Testis (tissue), 2 donors: ENCODE measurements at regions not wholly inside any gene's neighbourhood (a gene's known extent, or its start where the extent isn't known, plus 50 kb on each side); places are given as distances from the start of the nearest gene placed in this dataset.

Experiments
- DNase-seq: peaks from one replicate; pipeline ENCODE4 v3.0.0-alpha.2; 2019
- H3K27ac ChIP-seq, 2 donors: fragments of 200-600 bp; sonication (generic); one replicate each; pipeline ENCODE4 v1.5.1; 2019
- H3K27me3 ChIP-seq: fragments of 200-600 bp; sonication (generic); one replicate; pipeline ENCODE4 v1.5.1; 2019
- H3K36me3 ChIP-seq: fragments of 200-600 bp; sonication (generic); one replicate; pipeline ENCODE4 v1.5.1; 2017; ENCODE audit warnings: low read depth; ENCODE audit errors: missing control alignments
- H3K4me1 ChIP-seq: fragments of 200-600 bp; sonication (generic); one replicate; pipeline ENCODE4 v1.5.1; 2019
- H3K4me3 ChIP-seq, 2 donors: fragments of 200-600 bp; sonication (generic); one replicate each; pipeline ENCODE4 v1.5.1; 2017 to 2019
- H3K9me3 ChIP-seq: fragments of 200-600 bp; sonication (generic); one replicate; pipeline ENCODE4 v1.5.1; 2017
- CTCF ChIP-seq, 3 experiments: fragments of 450-650 bp in 2 of 3; fragments of 200-600 bp in 1 of 3; sonication (generic) in 1 of 3; IDR thresholded peaks; one replicate each; pipeline ENCODE4 v1.5.1; 2016 to 2019; ENCODE audit warnings: antibody characterized with exemption in 3 of 3, mild to moderate bottlenecking in 2 of 3, moderate library complexity in 1 of 3
- POLR2A ChIP-seq: fragments of 450-650 bp; IDR thresholded peaks from one replicate; pipeline ENCODE4 v1.6.1; 2017; ENCODE audit warnings: antibody characterized with exemption, mild to moderate bottlenecking, moderate library complexity
- WGBS, 2 donors: methylation state at CpG; one replicate each; pipeline ENCODE4 v1.1.5; 2018; 5-methylcytosine and 5-hydroxymethylcytosine counted together
- intact Hi-C: fragments of 100-400 bp; cut with DNase I; formaldehyde crosslinking; loops from one replicate; pipeline ENCODE4 v1.15.1; 2023; ENCODE audit warnings: low total_unique reads

- WGBS, 2 donors: 65 to 75% methylated on average over 2 of the region's 2 CpGs
- intact Hi-C loops: no loop called here
Measured at GRCh38 chr6:11648436-11648775, 110.9 kb downstream of the TMEM170B start.

GRCh38 chr6:11648889-11649288 lies 111.3 kb downstream of the TMEM170B start:
- H3K27ac ChIP-seq: no peak overlapping the region
- 77 to 86% methylated on average over 20 of the region's 20 CpGs for WGBS, 2 donors
- no peak for TF ChIP-seq CTCF (IDR thresholded peaks at IDR 0.05)
- TF ChIP-seq POLR2A: no peak

More at GRCh38 chr6:11648436-11648775, 110.9 kb downstream of the TMEM170B start:
- Histone ChIP-seq H3K4me3 (no peak overlapping the region), H3K36me3 (no peaks in the 10 kb centered on the region), H3K4me1 (peaks cover 3% of the 10 kb centered on the region), H3K27ac (no peak overlapping the region), H3K9me3 (no peaks in the 10 kb centered on the region), H3K27me3 (no peaks in the 10 kb centered on the region)
- TF ChIP-seq CTCF (IDR thresholded peaks at IDR 0.05): no peak
- no peak for TF ChIP-seq POLR2A
- DNase-seq: peak; percentile 0

GRCh38 chr6:11650025-11650696 lies 112.6 kb downstream of the TMEM170B start:
- no peak overlapping the region for H3K4me3 ChIP-seq
- DNase-seq: no peak
- no peak for TF ChIP-seq POLR2A
- TF ChIP-seq CTCF (IDR thresholded peaks at IDR 0.05): no peak
- H3K9me3 ChIP-seq: no peaks in the 10 kb centered on the region
- H3K4me1 ChIP-seq: peaks cover 3% of the 10 kb centered on the region
- WGBS, 2 donors: 68 to 86% methylated on average over 7 of the region's 7 CpGs
- no peaks in the 10 kb centered on the region for H3K27me3 ChIP-seq
- no peak overlapping the region for H3K27ac ChIP-seq
- intact Hi-C loops: no loop called here
- H3K36me3 ChIP-seq: no peaks in the 10 kb centered on the region

More at GRCh38 chr6:11648889-11649288, 111.3 kb downstream of the TMEM170B start:
- no peaks in the 10 kb centered on the region for H3K36me3 ChIP-seq
- H3K4me3 ChIP-seq: peak overlapping the region in 1 of 2 donors; percentile 23
- no peak for DNase-seq
- intact Hi-C loops: no loop called here
- H3K4me1 ChIP-seq: peaks cover 3% of the 10 kb centered on the region
- H3K9me3 ChIP-seq: no peaks in the 10 kb centered on the region
- no peaks in the 10 kb centered on the region for H3K27me3 ChIP-seq

GRCh38 chr6:11650711-11651110 lies 113.2 kb downstream of the TMEM170B start:
- Histone ChIP-seq H3K9me3 (no peaks in the 10 kb centered on the region), H3K36me3 (no peaks in the 10 kb centered on the region), H3K27me3 (no peaks in the 10 kb centered on the region), H3K4me1 (peaks cover 3% of the 10 kb centered on the region), H3K4me3 (no peak overlapping the region), H3K27ac (no peak overlapping the region)
- DNase-seq: no peak
- intact Hi-C loops: no loop called here
- 67 to 75% methylated on average over 1 of the region's 1 CpG for WGBS, 2 donors
- no peak for TF ChIP-seq CTCF (IDR thresholded peaks at IDR 0.05)
- TF ChIP-seq POLR2A: no peak

GRCh38 chr6:11653028-11653583 lies 115.6 kb downstream of the TMEM170B start:
- H3K9me3 ChIP-seq: no peaks in the 10 kb centered on the region
- no peak for TF ChIP-seq CTCF (IDR thresholded peaks at IDR 0.05)
- TF ChIP-seq POLR2A: no peak
- H3K36me3 ChIP-seq: no peaks in the 10 kb centered on the region
- WGBS, 2 donors: 54 to 59% methylated on average over 7 to 8 of the region's 8 CpGs
- intact Hi-C loops: no loop called here
- no peak overlapping the region for H3K27ac ChIP-seq
- H3K4me3 ChIP-seq: no peak overlapping the region
- no peaks in the 10 kb centered on the region for H3K4me1 ChIP-seq
- H3K27me3 ChIP-seq: no peaks in the 10 kb centered on the region
- no peak for DNase-seq
